ENCODE measurements at regions not wholly inside any gene's neighbourhood (a gene's known extent, or its start where the extent isn't known, plus 50 kb on each side); places are given as distances from the start of the nearest gene placed in this dataset.

DNA sequence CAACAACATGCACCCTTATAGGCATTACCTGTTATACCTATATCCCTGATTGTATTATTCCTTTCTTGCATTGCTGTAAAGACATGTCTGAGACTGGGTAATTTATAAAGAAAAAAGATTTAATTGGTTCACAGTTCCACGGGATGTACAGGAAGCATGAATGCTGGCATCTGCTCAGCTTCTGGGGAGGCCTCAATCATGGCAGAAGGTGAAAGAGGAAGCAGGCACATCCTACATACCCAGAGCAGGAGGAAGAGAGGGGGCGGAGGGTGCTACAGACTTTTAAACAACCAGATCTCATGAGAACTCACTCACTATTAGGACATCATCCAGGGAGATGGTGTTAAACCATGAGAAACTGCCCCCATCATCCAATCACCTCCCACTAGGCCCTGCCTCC is 191.7 kb upstream of the SPHKAP start:
- ATAC-seq = no peak
- no peak overlapping the region for H3K4me3 ChIP-seq
- TF ChIP-seq POLR2A (IDR thresholded peaks at IDR 0.05) = no peak
- TF ChIP-seq, protein P1, sequence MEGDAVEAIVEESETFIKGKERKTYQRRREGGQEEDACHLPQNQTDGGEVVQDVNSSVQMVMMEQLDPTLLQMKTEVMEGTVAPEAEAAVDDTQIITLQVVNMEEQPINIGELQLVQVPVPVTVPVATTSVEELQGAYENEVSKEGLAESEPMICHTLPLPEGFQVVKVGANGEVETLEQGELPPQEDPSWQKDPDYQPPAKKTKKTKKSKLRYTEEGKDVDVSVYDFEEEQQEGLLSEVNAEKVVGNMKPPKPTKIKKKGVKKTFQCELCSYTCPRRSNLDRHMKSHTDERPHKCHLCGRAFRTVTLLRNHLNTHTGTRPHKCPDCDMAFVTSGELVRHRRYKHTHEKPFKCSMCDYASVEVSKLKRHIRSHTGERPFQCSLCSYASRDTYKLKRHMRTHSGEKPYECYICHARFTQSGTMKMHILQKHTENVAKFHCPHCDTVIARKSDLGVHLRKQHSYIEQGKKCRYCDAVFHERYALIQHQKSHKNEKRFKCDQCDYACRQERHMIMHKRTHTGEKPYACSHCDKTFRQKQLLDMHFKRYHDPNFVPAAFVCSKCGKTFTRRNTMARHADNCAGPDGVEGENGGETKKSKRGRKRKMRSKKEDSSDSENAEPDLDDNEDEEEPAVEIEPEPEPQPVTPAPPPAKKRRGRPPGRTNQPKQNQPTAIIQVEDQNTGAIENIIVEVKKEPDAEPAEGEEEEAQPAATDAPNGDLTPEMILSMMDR (IDR thresholded peaks at IDR 0.05) = no peak
- no peaks in the 10 kb centered on the region for H3K36me3 ChIP-seq
- H3K9me3 ChIP-seq = no peaks in the 10 kb centered on the region
- no peak for DNase-seq
- no peak overlapping the region for H3K27ac ChIP-seq
- intact Hi-C loops (cut with DNase I) = no loop called here
- no peaks in the 10 kb centered on the region for H3K4me1 ChIP-seq
- WGBS (ENCODE audit: insufficient coverage, low coverage, low lambda C conversion rate, missing lambda C conversion rate) = 50% methylated on average over 1 of the region's 2 CpGs
- no peaks in the 10 kb centered on the region for H3K27me3 ChIP-seq

DNA sequence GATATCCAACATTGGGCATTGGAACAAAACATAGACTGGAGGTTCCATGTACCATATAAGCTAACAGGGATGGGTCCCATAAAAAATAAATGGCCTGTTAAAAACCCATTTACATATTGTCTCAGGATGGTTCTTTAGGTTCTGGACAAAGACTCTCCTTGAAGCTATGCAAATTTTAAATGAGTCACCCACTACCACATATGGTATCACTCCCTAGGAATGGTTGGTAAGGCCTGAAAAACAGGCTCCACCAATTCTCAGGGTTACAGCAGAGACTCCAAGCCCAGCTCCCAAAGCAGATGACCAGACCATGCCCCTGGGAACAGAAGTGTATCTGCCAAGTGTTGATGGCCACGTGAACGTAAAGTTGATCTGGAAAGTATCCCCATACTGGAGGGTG is 190.7 kb upstream of the SPHKAP start:
- intact Hi-C loops (cut with DNase I) = no loop called here
- ATAC-seq = no peak
- WGBS (ENCODE audit: insufficient coverage, low coverage, low lambda C conversion rate, missing lambda C conversion rate) = no CpG with 5 or more reads among the region's 2 CpGs

DNA sequence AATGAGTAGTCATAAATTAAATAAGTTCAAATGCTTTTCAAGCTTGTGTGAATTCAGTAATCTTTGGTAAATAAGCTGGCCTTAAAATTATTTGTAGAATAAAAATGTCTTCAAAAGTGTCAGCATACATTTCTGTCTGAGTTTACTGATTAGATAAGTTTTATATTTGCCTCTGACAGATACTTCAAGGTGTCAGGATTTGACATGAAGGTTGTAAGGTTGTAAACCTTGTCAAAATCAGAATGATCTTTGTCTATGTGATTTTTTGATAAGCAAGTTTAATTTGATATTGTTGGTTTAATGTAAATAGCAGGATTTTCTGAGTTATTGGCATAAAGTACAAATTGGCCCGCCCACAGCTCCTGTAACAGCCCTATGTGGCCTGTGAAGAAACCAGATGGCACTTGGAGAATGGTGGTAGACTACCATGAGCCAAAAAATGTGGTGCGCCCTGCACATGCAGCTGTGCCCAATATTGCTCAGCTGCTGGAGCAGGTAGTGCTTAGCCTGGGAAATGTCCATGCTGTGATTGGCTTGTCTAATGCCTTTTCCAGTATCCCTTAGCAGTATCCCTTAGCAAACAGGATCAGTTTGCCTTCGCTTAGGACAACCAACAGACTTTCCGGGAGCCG is 188.0 kb upstream of the SPHKAP start:
- no peak overlapping the region for H3K27ac ChIP-seq
- no peaks in the 10 kb centered on the region for H3K9me3 ChIP-seq
- no peaks in the 10 kb centered on the region for H3K36me3 ChIP-seq
- no peak overlapping the region for H3K4me3 ChIP-seq
- H3K4me1 ChIP-seq = no peaks in the 10 kb centered on the region
- DNase-seq (no peak), ATAC-seq (no peak)
- intact Hi-C loops (cut with DNase I) = no loop called here
- WGBS (ENCODE audit: insufficient coverage, low coverage, low lambda C conversion rate, missing lambda C conversion rate) = 82% methylated on average over 5 of the region's 5 CpGs
- H3K27me3 ChIP-seq = no peaks in the 10 kb centered on the region
- TF ChIP-seq, protein P1 (IDR thresholded peaks at IDR 0.05) = no peak
- no peak for TF ChIP-seq POLR2A (IDR thresholded peaks at IDR 0.05)

More for the DNA sequence above, 190.7 kb upstream of the SPHKAP start:
- H3K9me3 ChIP-seq = no peaks in the 10 kb centered on the region
- H3K27ac ChIP-seq = no peak overlapping the region
- no peak for DNase-seq
- H3K4me3 ChIP-seq = no peak overlapping the region
- H3K36me3 ChIP-seq = no peaks in the 10 kb centered on the region
- H3K27me3 ChIP-seq = no peaks in the 10 kb centered on the region
- no peaks in the 10 kb centered on the region for H3K4me1 ChIP-seq
- TF ChIP-seq, protein P1 (IDR thresholded peaks at IDR 0.05) = no peak
- no peak for TF ChIP-seq POLR2A (IDR thresholded peaks at IDR 0.05)

DNA sequence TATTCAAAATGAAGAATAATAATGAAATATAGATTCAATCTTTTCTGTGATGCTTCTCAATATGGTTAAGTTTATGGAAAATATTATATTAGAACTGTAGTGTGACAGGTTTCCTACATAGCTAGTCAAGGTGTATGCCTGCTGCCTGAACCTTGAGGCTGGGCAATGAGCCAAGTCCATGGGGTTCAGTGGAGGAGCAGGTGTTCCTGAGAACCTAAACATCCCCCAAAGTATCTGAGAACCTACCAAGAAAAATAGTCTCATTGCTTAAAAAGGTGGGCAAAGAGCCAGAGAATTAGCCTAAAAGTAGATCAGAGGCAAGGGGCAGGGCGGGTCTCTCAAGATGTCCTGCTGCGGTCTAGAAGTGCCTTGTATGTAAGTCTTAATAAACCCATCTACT is 185.9 kb upstream of the SPHKAP start:
- Histone ChIP-seq H3K27me3 (no peaks in the 10 kb centered on the region), H3K27ac (no peak overlapping the region), H3K4me3 (no peak overlapping the region), H3K36me3 (no peaks in the 10 kb centered on the region), H3K4me1 (no peaks in the 10 kb centered on the region), H3K9me3 (no peaks in the 10 kb centered on the region)
- WGBS (ENCODE audit: insufficient coverage, low coverage, low lambda C conversion rate, missing lambda C conversion rate) = 59% methylated on average over 2 of the region's 2 CpGs
- intact Hi-C loops (cut with DNase I) = no loop called here
- DNase-seq (no peak), ATAC-seq (no peak)
- no peak for TF ChIP-seq POLR2A (IDR thresholded peaks at IDR 0.05)
- TF ChIP-seq, protein P1 (IDR thresholded peaks at IDR 0.05) = no peak

DNA sequence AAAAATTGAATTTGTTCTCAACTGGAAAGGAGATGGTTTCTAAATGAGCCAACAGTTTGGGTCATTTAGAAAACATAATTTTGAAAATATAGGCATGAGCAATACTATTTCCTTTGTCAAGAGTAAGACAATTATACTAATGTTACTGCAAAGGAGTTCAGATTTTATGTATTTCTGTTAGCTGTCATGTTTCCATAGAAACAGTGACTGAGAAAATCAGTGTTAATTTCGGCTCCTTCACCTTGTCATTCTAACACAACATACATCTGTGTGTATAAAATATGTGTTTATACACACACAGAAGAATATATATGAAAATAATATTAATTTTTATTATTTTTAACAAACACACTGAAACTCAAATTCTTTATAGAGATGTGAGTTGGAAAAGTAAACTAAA is 178.0 kb upstream of the SPHKAP start:
- Histone ChIP-seq H3K4me1 (no peaks in the 10 kb centered on the region), H3K4me3 (no peak overlapping the region), H3K27ac (no peak overlapping the region), H3K27me3 (no peaks in the 10 kb centered on the region), H3K9me3 (no peaks in the 10 kb centered on the region), H3K36me3 (no peaks in the 10 kb centered on the region)
- TF ChIP-seq POLR2A (IDR thresholded peaks at IDR 0.05) = no peak
- TF ChIP-seq, protein P1 (IDR thresholded peaks at IDR 0.05) = no peak
- WGBS (ENCODE audit: insufficient coverage, low coverage, low lambda C conversion rate, missing lambda C conversion rate) = 26% methylated on average over 1 of the region's 1 CpG
- ATAC-seq = no peak
- intact Hi-C loops (cut with DNase I) = no loop called here
- no peak for DNase-seq

All from right lobe of liver (tissue), 6 donors.